ENCODE measurements at regions not wholly inside any gene's neighbourhood (a gene's known extent, or its start where the extent isn't known, plus 50 kb on each side); places are given as distances from the start of the nearest gene placed in this dataset.

DNA sequence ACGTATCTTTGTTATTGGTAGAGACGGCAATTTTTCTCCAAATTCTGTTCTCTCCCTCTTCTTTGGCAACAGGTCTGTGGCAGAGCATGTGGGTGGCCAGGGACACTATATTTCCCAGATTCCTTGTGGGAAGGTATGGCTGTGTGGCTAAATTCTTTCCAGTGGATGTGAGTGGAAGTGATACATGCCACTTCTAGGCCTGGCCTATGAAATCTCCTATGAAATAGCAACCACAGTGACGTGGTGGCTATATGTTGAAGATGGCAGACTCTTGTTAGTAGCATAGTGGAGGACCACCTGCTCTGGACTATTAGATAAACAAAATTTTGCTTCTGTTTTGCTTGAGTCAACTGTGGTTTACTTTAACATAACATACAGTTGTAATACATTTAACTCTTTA, 243.3 kb downstream of the IL20RB start:
- Histone ChIP-seq H3K4me1 (no peaks in the 10 kb centered on the region), H3K4me3 (no peak overlapping the region), H3K9me3 (no peaks in the 10 kb centered on the region), H3K27ac (no peak overlapping the region), H3K36me3 (ENCODE audit: low read depth, missing control alignments) (no peaks in the 10 kb centered on the region), H3K27me3 (no peaks in the 10 kb centered on the region)
- TF ChIP-seq POLR2A (IDR thresholded peaks at IDR 0.05) (no peak), CTCF (IDR thresholded peaks at IDR 0.05) (no peak)
- 72 to 92% methylated on average over 3 of the region's 3 CpGs for WGBS, 2 donors
- intact Hi-C loops (cut with DNase I; ENCODE audit: low total_unique reads): no loop called here
- no peak for DNase-seq

DNA sequence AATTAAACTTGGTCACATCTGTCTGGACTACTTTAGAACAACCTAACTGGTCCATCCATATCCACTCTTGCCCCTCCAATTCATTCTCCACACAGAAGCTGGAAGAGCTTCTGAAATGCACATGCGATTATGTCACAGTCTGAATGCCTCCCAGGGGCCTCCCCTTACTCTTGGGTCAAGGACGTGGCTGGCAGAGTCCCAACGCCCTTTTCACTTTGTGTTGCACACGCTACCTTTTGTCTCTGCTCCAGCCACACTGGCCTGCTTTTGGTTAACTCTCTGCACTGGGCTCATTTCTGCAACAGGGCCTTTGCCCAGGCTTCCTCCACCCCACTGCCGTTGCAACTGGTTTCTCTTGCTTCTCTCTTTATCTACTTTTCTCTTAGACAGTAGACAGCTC, 245.2 kb downstream of the IL20RB start:
- Histone ChIP-seq H3K36me3 (ENCODE audit: low read depth, missing control alignments) (no peaks in the 10 kb centered on the region), H3K9me3 (no peaks in the 10 kb centered on the region), H3K4me3 (no peak overlapping the region), H3K4me1 (no peaks in the 10 kb centered on the region), H3K27me3 (no peaks in the 10 kb centered on the region), H3K27ac (no peak overlapping the region)
- WGBS, 2 donors: 53 to 65% methylated on average over 5 of the region's 5 CpGs
- intact Hi-C loops (cut with DNase I; ENCODE audit: low total_unique reads): no loop called here
- TF ChIP-seq POLR2A (IDR thresholded peaks at IDR 0.05) (no peak), CTCF (IDR thresholded peaks at IDR 0.05) (no peak)
- DNase-seq: peak; percentile 14

GRCh38 chr3:137204409-137204808, 246.6 kb downstream of the IL20RB start:
- 53 to 55% methylated on average over 3 of the region's 3 CpGs for WGBS, 2 donors
- DNase-seq: no peak

GRCh38 chr3:137205394-137206045, 247.7 kb downstream of the IL20RB start:
- TF ChIP-seq POLR2A (IDR thresholded peaks at IDR 0.05): no peak
- TF ChIP-seq CTCF (IDR thresholded peaks at IDR 0.05): no peak
- 66 to 72% methylated on average over 5 of the region's 5 CpGs for WGBS, 2 donors
- DNase-seq: no peak
- intact Hi-C loops (cut with DNase I; ENCODE audit: low total_unique reads): no loop called here
- no peak overlapping the region for H3K27ac ChIP-seq
- no peaks in the 10 kb centered on the region for H3K9me3 ChIP-seq
- H3K4me1 ChIP-seq: no peaks in the 10 kb centered on the region
- H3K27me3 ChIP-seq: no peaks in the 10 kb centered on the region
- no peaks in the 10 kb centered on the region for H3K36me3 ChIP-seq (ENCODE audit: low read depth, missing control alignments)
- no peak overlapping the region for H3K4me3 ChIP-seq

More at GRCh38 chr3:137204409-137204808, 246.6 kb downstream of the IL20RB start:
- H3K9me3 ChIP-seq: no peaks in the 10 kb centered on the region
- TF ChIP-seq POLR2A (IDR thresholded peaks at IDR 0.05) (no peak), CTCF (IDR thresholded peaks at IDR 0.05) (no peak)
- H3K36me3 ChIP-seq (ENCODE audit: low read depth, missing control alignments): no peaks in the 10 kb centered on the region
- H3K27ac ChIP-seq: no peak overlapping the region
- no peaks in the 10 kb centered on the region for H3K4me1 ChIP-seq
- intact Hi-C loops (cut with DNase I; ENCODE audit: low total_unique reads): no loop called here
- H3K27me3 ChIP-seq: no peaks in the 10 kb centered on the region
- no peak overlapping the region for H3K4me3 ChIP-seq

- H3K36me3 ChIP-seq (ENCODE audit: low read depth, missing control alignments): no peaks in the 10 kb centered on the region
- no peaks in the 10 kb centered on the region for H3K27me3 ChIP-seq
- no peak overlapping the region for H3K4me3 ChIP-seq
- no peaks in the 10 kb centered on the region for H3K9me3 ChIP-seq
- intact Hi-C loops (cut with DNase I; ENCODE audit: low total_unique reads): no loop called here
- DNase-seq: no peak
- TF ChIP-seq POLR2A (IDR thresholded peaks at IDR 0.05): no peak
- H3K4me1 ChIP-seq: no peaks in the 10 kb centered on the region
- WGBS, 2 donors: 97 to 100% methylated on average over 1 of the region's 1 CpG
- no peak overlapping the region for H3K27ac ChIP-seq
These were observed 249.8 kb downstream of the IL20RB start for GRCh38 chr3:137207616-137208015.
